ENCODE measurements at regions not wholly inside any gene's neighbourhood (a gene's known extent, or its start where the extent isn't known, plus 50 kb on each side); places are given as distances from the start of the nearest gene placed in this dataset.

GRCh38 chr6:88321306-88321705 lies 155.2 kb upstream of the CNR1 start:
- Histone ChIP-seq H3K79me2 (ENCODE audit: insufficient read depth, low read length) (no peaks in the 10 kb centered on the region), H3K9ac (ENCODE audit: low read length) (no peak overlapping the region), H4K20me1 (ENCODE audit: low read depth, low read length) (no peaks in the 10 kb centered on the region), H2AFZ (ENCODE audit: low read depth, low read length, severe bottlenecking) (no peak overlapping the region), H3K36me3 (ENCODE audit: low read length) (no peaks in the 10 kb centered on the region), H3K27me3 (ENCODE audit: low read length) (no peaks in the 10 kb centered on the region), H3K9me3 (ENCODE audit: insufficient read depth, low read length) (no peaks in the 10 kb centered on the region), H3K4me3 (ENCODE audit: insufficient read depth, low read length, poor library complexity, severe bottlenecking) (no peak overlapping the region), H3K9me2 (replicated peaks; ENCODE audit: insufficient read depth, low read length) (no peaks in the 10 kb centered on the region), H3K4me2 (ENCODE audit: low read depth, low read length, poor library complexity, severe bottlenecking) (no peak overlapping the region), H3K27ac (ENCODE audit: low read depth, low read length) (no peak overlapping the region), H3F3A (ENCODE audit: insufficient read depth) (no peaks in the 10 kb centered on the region)
- TF ChIP-seq CTCF (IDR thresholded peaks at IDR 0.05; ENCODE audit: insufficient read depth, low read length, poor library complexity, severe bottlenecking) (no peak), EZH2phosphoT487 (conservative IDR thresholded peaks at IDR 0.05; ENCODE audit: low read length) (no peak)

GRCh38 chr6:88311561-88311960 lies 145.4 kb upstream of the CNR1 start:
- Histone ChIP-seq H3K27me3 (ENCODE audit: low read length) (no peaks in the 10 kb centered on the region), H3K4me2 (ENCODE audit: low read depth, low read length, poor library complexity, severe bottlenecking) (no peak overlapping the region), H2AFZ (ENCODE audit: low read depth, low read length, severe bottlenecking) (no peak overlapping the region), H3K4me3 (ENCODE audit: insufficient read depth, low read length, poor library complexity, severe bottlenecking) (no peak overlapping the region), H3K79me2 (ENCODE audit: insufficient read depth, low read length) (no peaks in the 10 kb centered on the region), H3K9me2 (replicated peaks; ENCODE audit: insufficient read depth, low read length) (no peaks in the 10 kb centered on the region), H3K9me3 (ENCODE audit: insufficient read depth, low read length) (no peaks in the 10 kb centered on the region), H3K27ac (ENCODE audit: low read depth, low read length) (no peak overlapping the region), H3K36me3 (ENCODE audit: low read length) (no peaks in the 10 kb centered on the region), H3F3A (ENCODE audit: insufficient read depth) (no peaks in the 10 kb centered on the region), H4K20me1 (ENCODE audit: low read depth, low read length) (no peaks in the 10 kb centered on the region), H3K9ac (ENCODE audit: low read length) (no peak overlapping the region)
- no peak for TF ChIP-seq CTCF (IDR thresholded peaks at IDR 0.05; ENCODE audit: insufficient read depth, low read length, poor library complexity, severe bottlenecking)
- TF ChIP-seq EZH2phosphoT487 (conservative IDR thresholded peaks at IDR 0.05; ENCODE audit: low read length), result no peak

GRCh38 chr6:88304520-88304919 lies 138.4 kb upstream of the CNR1 start:
- no peaks in the 10 kb centered on the region for H3K9me3 ChIP-seq (ENCODE audit: insufficient read depth, low read length)
- no peak overlapping the region for H3K9ac ChIP-seq (ENCODE audit: low read length)
- no peaks in the 10 kb centered on the region for H4K20me1 ChIP-seq (ENCODE audit: low read depth, low read length)
- H3K9me2 ChIP-seq (replicated peaks; ENCODE audit: insufficient read depth, low read length), result no peaks in the 10 kb centered on the region
- no peak overlapping the region for H3K4me2 ChIP-seq (ENCODE audit: low read depth, low read length, poor library complexity, severe bottlenecking)
- no peak for TF ChIP-seq EZH2phosphoT487 (conservative IDR thresholded peaks at IDR 0.05; ENCODE audit: low read length)
- TF ChIP-seq CTCF (IDR thresholded peaks at IDR 0.05; ENCODE audit: insufficient read depth, low read length, poor library complexity, severe bottlenecking), result no peak
- H3K36me3 ChIP-seq (ENCODE audit: low read length), result no peaks in the 10 kb centered on the region
- H3F3A ChIP-seq (ENCODE audit: insufficient read depth), result no peaks in the 10 kb centered on the region
- H2AFZ ChIP-seq (ENCODE audit: low read depth, low read length, severe bottlenecking), result no peak overlapping the region
- no peaks in the 10 kb centered on the region for H3K27me3 ChIP-seq (ENCODE audit: low read length)
- H3K79me2 ChIP-seq (ENCODE audit: insufficient read depth, low read length), result no peaks in the 10 kb centered on the region
- H3K27ac ChIP-seq (ENCODE audit: low read depth, low read length), result no peak overlapping the region
- H3K4me3 ChIP-seq (ENCODE audit: insufficient read depth, low read length, poor library complexity, severe bottlenecking), result no peak overlapping the region
